ENCODE measurements at regions not wholly inside any gene's neighbourhood (a gene's known extent, or its start where the extent isn't known, plus 50 kb on each side); places are given as distances from the start of the nearest gene placed in this dataset.

- TF ChIP-seq, protein P1, sequence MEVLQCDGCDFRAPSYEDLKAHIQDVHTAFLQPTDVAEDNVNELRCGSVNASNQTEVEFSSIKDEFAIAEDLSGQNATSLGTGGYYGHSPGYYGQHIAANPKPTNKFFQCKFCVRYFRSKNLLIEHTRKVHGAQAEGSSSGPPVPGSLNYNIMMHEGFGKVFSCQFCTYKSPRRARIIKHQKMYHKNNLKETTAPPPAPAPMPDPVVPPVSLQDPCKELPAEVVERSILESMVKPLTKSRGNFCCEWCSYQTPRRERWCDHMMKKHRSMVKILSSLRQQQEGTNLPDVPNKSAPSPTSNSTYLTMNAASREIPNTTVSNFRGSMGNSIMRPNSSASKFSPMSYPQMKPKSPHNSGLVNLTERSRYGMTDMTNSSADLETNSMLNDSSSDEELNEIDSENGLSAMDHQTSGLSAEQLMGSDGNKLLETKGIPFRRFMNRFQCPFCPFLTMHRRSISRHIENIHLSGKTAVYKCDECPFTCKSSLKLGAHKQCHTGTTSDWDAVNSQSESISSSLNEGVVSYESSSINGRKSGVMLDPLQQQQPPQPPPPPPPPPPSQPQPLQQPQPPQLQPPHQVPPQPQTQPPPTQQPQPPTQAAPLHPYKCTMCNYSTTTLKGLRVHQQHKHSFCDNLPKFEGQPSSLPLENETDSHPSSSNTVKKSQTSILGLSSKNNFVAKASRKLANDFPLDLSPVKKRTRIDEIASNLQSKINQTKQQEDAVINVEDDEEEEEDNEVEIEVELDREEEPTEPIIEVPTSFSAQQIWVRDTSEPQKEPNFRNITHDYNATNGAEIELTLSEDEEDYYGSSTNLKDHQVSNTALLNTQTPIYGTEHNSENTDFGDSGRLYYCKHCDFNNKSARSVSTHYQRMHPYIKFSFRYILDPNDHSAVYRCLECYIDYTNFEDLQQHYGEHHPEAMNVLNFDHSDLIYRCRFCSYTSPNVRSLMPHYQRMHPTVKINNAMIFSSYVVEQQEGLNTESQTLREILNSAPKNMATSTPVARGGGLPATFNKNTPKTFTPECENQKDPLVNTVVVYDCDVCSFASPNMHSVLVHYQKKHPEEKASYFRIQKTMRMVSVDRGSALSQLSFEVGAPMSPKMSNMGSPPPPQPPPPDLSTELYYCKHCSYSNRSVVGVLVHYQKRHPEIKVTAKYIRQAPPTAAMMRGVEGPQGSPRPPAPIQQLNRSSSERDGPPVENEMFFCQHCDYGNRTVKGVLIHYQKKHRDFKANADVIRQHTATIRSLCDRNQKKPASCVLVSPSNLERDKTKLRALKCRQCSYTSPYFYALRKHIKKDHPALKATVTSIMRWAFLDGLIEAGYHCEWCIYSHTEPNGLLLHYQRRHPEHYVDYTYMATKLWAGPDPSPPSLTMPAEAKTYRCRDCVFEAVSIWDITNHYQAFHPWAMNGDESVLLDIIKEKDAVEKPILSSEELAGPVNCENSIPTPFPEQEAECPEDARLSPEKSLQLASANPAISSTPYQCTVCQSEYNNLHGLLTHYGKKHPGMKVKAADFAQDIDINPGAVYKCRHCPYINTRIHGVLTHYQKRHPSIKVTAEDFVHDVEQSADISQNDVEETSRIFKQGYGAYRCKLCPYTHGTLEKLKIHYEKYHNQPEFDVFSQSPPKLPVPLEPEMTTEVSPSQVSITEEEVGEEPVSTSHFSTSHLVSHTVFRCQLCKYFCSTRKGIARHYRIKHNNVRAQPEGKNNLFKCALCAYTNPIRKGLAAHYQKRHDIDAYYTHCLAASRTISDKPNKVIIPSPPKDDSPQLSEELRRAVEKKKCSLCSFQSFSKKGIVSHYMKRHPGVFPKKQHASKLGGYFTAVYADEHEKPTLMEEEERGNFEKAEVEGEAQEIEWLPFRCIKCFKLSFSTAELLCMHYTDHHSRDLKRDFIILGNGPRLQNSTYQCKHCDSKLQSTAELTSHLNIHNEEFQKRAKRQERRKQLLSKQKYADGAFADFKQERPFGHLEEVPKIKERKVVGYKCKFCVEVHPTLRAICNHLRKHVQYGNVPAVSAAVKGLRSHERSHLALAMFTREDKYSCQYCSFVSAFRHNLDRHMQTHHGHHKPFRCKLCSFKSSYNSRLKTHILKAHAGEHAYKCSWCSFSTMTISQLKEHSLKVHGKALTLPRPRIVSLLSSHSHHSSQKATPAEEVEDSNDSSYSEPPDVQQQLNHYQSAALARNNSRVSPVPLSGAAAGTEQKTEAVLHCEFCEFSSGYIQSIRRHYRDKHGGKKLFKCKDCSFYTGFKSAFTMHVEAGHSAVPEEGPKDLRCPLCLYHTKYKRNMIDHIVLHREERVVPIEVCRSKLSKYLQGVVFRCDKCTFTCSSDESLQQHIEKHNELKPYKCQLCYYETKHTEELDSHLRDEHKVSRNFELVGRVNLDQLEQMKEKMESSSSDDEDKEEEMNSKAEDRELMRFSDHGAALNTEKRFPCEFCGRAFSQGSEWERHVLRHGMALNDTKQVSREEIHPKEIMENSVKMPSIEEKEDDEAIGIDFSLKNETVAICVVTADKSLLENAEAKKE (CRISPR knock-in tag; IDR thresholded peaks at IDR 0.05) = no peak
- no peak for TF ChIP-seq POLR2AphosphoS5 (IDR thresholded peaks at IDR 0.05; ENCODE audit: low read depth)
- TF ChIP-seq ZNF114 (CRISPR knock-in tag; IDR thresholded peaks at IDR 0.05) = no peak
- no peak for TF ChIP-seq ZNF331 (CRISPR knock-in tag; IDR thresholded peaks at IDR 0.05; ENCODE audit: low read depth)
- no peak for TF ChIP-seq JUNB (IDR thresholded peaks at IDR 0.05; ENCODE audit: unreplicated experiment)
- TF ChIP-seq, protein P2, sequence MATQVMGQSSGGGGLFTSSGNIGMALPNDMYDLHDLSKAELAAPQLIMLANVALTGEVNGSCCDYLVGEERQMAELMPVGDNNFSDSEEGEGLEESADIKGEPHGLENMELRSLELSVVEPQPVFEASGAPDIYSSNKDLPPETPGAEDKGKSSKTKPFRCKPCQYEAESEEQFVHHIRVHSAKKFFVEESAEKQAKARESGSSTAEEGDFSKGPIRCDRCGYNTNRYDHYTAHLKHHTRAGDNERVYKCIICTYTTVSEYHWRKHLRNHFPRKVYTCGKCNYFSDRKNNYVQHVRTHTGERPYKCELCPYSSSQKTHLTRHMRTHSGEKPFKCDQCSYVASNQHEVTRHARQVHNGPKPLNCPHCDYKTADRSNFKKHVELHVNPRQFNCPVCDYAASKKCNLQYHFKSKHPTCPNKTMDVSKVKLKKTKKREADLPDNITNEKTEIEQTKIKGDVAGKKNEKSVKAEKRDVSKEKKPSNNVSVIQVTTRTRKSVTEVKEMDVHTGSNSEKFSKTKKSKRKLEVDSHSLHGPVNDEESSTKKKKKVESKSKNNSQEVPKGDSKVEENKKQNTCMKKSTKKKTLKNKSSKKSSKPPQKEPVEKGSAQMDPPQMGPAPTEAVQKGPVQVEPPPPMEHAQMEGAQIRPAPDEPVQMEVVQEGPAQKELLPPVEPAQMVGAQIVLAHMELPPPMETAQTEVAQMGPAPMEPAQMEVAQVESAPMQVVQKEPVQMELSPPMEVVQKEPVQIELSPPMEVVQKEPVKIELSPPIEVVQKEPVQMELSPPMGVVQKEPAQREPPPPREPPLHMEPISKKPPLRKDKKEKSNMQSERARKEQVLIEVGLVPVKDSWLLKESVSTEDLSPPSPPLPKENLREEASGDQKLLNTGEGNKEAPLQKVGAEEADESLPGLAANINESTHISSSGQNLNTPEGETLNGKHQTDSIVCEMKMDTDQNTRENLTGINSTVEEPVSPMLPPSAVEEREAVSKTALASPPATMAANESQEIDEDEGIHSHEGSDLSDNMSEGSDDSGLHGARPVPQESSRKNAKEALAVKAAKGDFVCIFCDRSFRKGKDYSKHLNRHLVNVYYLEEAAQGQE (IDR thresholded peaks at IDR 0.05; ENCODE audit: unreplicated experiment) = no peak
- no peak for TF ChIP-seq NANOG (IDR thresholded peaks at IDR 0.05; ENCODE audit: borderline replicate concordance)
Observed at GRCh38 chr3:59407425-59407824, 357.6 kb upstream of the CFAP20DC start (continued).
